Mesenchymal stem cell (in vitro differentiated cells and primary cell): ENCODE measurements at regions not wholly inside any gene's neighbourhood (a gene's known extent, or its start where the extent isn't known, plus 50 kb on each side); places are given as distances from the start of the nearest gene placed in this dataset.
A peak's percentile ranks its signal among the peaks of the same experiment; 100 is the strongest.

Source experiments
- DNase-seq: peaks from one replicate; pipeline ENCODE4 v3.0.0-alpha.2; 2013
- H2AFZ ChIP-seq: one replicate; pipeline ENCODE4 v1.6.1; 2013; ENCODE audit warnings: low read depth, mild to moderate bottlenecking, control low read depth, inconsistent platforms, low read length, moderate library complexity
- H2AK5ac ChIP-seq: 2 replicates; pipeline ENCODE4 v1.6.1; 2013; ENCODE audit warnings: low read length, moderate library complexity, mild to moderate bottlenecking, inconsistent platforms; ENCODE audit not compliant: severe bottlenecking
- H2BK120ac ChIP-seq: one replicate; pipeline ENCODE4 v1.6.1; 2013; ENCODE audit warnings: low read depth, mild to moderate bottlenecking, inconsistent platforms, low read length, moderate library complexity
- H2BK12ac ChIP-seq, 2 experiments: one replicate each; pipeline ENCODE4 v1.6.1; 2013; ENCODE audit warnings: inconsistent platforms in 2 of 2, low read length in 2 of 2, mild to moderate bottlenecking in 2 of 2, moderate library complexity in 2 of 2, control low read depth in 1 of 2
- H2BK15ac ChIP-seq: one replicate; pipeline ENCODE4 v1.6.1; 2013; ENCODE audit warnings: mild to moderate bottlenecking, low read depth, inconsistent platforms; ENCODE audit not compliant: poor library complexity, severe bottlenecking
- H2BK5ac ChIP-seq: 2 replicates; pipeline ENCODE4 v1.6.1; 2013; ENCODE audit warnings: low read depth, mild to moderate bottlenecking, low read length, control low read depth, inconsistent platforms; ENCODE audit not compliant: poor library complexity, severe bottlenecking
- H3K14ac ChIP-seq, 2 experiments: one replicate each; pipeline ENCODE4 v1.6.1; 2013; ENCODE audit warnings: inconsistent platforms in 2 of 2, low read length in 2 of 2, control low read depth in 1 of 2, mild to moderate bottlenecking in 1 of 2, moderate library complexity in 1 of 2
- H3K18ac ChIP-seq, 2 experiments: one replicate each; pipeline ENCODE4 v1.6.1; 2013; ENCODE audit warnings: inconsistent platforms in 2 of 2, low read length in 2 of 2, control low read depth in 1 of 2, low read depth in 1 of 2, mild to moderate bottlenecking in 1 of 2
- H3K23ac ChIP-seq, 2 experiments: one replicate each; pipeline ENCODE4 v1.6.1; 2013; ENCODE audit warnings: inconsistent platforms in 2 of 2, low read length in 2 of 2, mild to moderate bottlenecking in 2 of 2, moderate library complexity in 2 of 2, control low read depth in 1 of 2
- H3K27ac ChIP-seq: 2 replicates; pipeline ENCODE4 v1.5.1; 2013; ENCODE audit warnings: mild to moderate bottlenecking, moderate library complexity, low read length, control low read depth, inconsistent platforms; ENCODE audit not compliant: poor library complexity, severe bottlenecking
- H3K27me3 ChIP-seq, 2 experiments: 2 replicates each; pipeline versions ENCODE4 v1.6.1 to v1.7.0; 2013; ENCODE audit warnings: low read length in 2 of 2, mild to moderate bottlenecking in 2 of 2, moderate library complexity in 2 of 2, control low read depth in 1 of 2, inconsistent platforms in 1 of 2; ENCODE audit not compliant: control insufficient read depth in 1 of 2, insufficient read depth in 1 of 2
- H3K36me3 ChIP-seq, 2 experiments: 2 replicates each; pipeline versions ENCODE4 v1.6.1 to v1.7.0; 2013; ENCODE audit warnings: low read length in 2 of 2, control low read depth in 1 of 2, inconsistent platforms in 1 of 2, low read depth in 1 of 2, mild to moderate bottlenecking in 1 of 2; ENCODE audit not compliant: insufficient read depth in 2 of 2, control insufficient read depth in 1 of 2
- H3K4ac ChIP-seq, 2 experiments: one replicate each; pipeline ENCODE4 v1.6.1; 2013; ENCODE audit warnings: inconsistent platforms in 2 of 2, low read length in 2 of 2, mild to moderate bottlenecking in 2 of 2, moderate library complexity in 2 of 2, control low read depth in 1 of 2, low read depth in 1 of 2
- H3K4me1 ChIP-seq: 2 replicates; pipeline ENCODE4 v1.6.1; 2013; ENCODE audit warnings: low read depth, low read length, control low read depth; ENCODE audit not compliant: control insufficient read depth, insufficient read depth
- H3K4me2 ChIP-seq: 2 replicates; pipeline ENCODE4 v1.6.1; 2013; ENCODE audit warnings: low read length, mild to moderate bottlenecking, inconsistent platforms; ENCODE audit not compliant: poor library complexity, severe bottlenecking
- H3K4me3 ChIP-seq, 2 experiments: 2 replicates each; pipeline versions ENCODE4 v1.5.1 to v1.7.0; 2013; ENCODE audit warnings: low read length in 2 of 2, mild to moderate bottlenecking in 2 of 2, control low read depth in 1 of 2, low read depth in 1 of 2; ENCODE audit not compliant: insufficient read depth in 1 of 2
- H3K79me1 ChIP-seq: replicated peaks from 2 replicates; pipeline ENCODE4 v1.6.1; 2013; ENCODE audit warnings: mild to moderate bottlenecking, control low read depth, low read length, inconsistent platforms; ENCODE audit not compliant: poor library complexity, severe bottlenecking
- H3K9ac ChIP-seq: 2 replicates; pipeline ENCODE4 v1.7.0; 2013; ENCODE audit warnings: mild to moderate bottlenecking, low read length, moderate library complexity
- H3K9me3 ChIP-seq: 2 replicates; pipeline ENCODE4 v1.7.0; 2013; ENCODE audit warnings: mild to moderate bottlenecking, low read length; ENCODE audit not compliant: control insufficient read depth
- H4K8ac ChIP-seq: one replicate; pipeline ENCODE4 v1.6.1; 2013; ENCODE audit warnings: inconsistent platforms, mild to moderate bottlenecking, low read length, moderate library complexity
- H4K91ac ChIP-seq: one replicate; pipeline ENCODE4 v1.6.1; 2013; ENCODE audit warnings: mild to moderate bottlenecking, low read length, inconsistent platforms
- WGBS: methylation state at CpG from one replicate; pipeline ENCODE4 v1.1.7; 2013; ENCODE audit warnings: mixed read lengths; 5-methylcytosine and 5-hydroxymethylcytosine counted together

GRCh38 chr6:40755749-40756452 lies 168.7 kb upstream of the LRFN2 start:
- H3K9ac ChIP-seq = no peak overlapping the region
- no peak overlapping the region for H4K8ac ChIP-seq
- H3K9me3 ChIP-seq = no peaks in the 10 kb centered on the region
- no peak overlapping the region for H3K14ac ChIP-seq
- no peak overlapping the region for H2AK5ac ChIP-seq
- no peak overlapping the region for H3K23ac ChIP-seq
- H4K91ac ChIP-seq = no peak overlapping the region
- peak; percentile 72 for DNase-seq
- H3K79me1 ChIP-seq = no peaks in the 10 kb centered on the region
- no peaks in the 10 kb centered on the region for H3K36me3 ChIP-seq
- no peaks in the 10 kb centered on the region for H3K4me1 ChIP-seq
- peak overlapping the region in 1 of 2 experiments; percentile 3 for H2BK12ac ChIP-seq
- H2BK15ac ChIP-seq = no peak overlapping the region
- H2BK5ac ChIP-seq = no peak overlapping the region
- peaks cover 59 to 60% of the 10 kb centered on the region in 2 experiments for H3K27me3 ChIP-seq
- 32% methylated on average over 5 of the region's 8 CpGs for WGBS
- no peak overlapping the region for H2AFZ ChIP-seq
- no peak overlapping the region for H2BK120ac ChIP-seq
- no peak overlapping the region for H3K18ac ChIP-seq
- no peak overlapping the region for H3K4me2 ChIP-seq
- H3K27ac ChIP-seq = no peak overlapping the region
- H3K4me3 ChIP-seq = no peak overlapping the region
- H3K4ac ChIP-seq = no peak overlapping the region

DNA sequence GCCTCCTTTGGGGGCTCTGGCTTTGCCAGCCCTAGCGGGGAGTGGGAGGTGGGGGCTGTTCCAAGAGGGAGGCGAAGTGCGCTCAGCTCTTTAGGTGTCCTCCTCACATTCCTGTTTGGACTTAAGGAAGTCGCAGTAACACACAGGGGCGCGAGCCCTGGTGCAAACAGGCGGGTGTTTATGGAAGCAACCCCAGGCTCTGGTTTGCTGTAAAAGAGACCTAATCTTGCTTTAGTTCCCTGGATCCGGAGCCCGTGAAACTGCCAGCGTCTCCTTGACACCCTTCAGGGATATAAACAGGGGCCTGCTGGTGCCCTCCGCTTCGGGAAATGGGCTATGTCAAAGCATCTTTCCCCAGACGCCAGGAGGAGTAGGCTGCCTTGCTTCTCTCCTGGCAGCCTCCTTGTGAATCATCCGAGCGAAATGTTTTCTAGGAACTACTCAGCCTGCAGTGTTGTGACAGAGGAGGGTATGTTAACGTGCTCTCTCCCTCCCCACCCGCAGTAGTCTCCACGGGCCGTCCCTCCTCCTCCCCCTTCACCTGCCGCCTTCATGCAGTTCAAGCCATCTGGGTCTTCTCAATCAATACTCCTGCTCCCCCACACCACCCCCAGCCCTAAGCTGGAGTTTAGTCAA lies 168.0 kb upstream of the LRFN2 start:
- Histone ChIP-seq H3K14ac (no peak overlapping the region), H3K9ac (no peak overlapping the region), H3K9me3 (no peaks in the 10 kb centered on the region), H4K8ac (no peak overlapping the region), H3K27ac (no peak overlapping the region), H4K91ac (no peak overlapping the region), H2BK15ac (no peak overlapping the region), H2AK5ac (no peak overlapping the region), H3K4me2 (no peak overlapping the region), H2BK120ac (no peak overlapping the region), H2BK5ac (no peak overlapping the region), H3K4me3 (no peak overlapping the region), H3K36me3 (no peaks in the 10 kb centered on the region), H3K4ac (no peak overlapping the region), H3K4me1 (no peaks in the 10 kb centered on the region), H2BK12ac (peak overlapping the region in 1 of 2 experiments; percentile 3), H2AFZ (no peak overlapping the region), H3K23ac (no peak overlapping the region), H3K79me1 (no peaks in the 10 kb centered on the region), H3K27me3 (peaks cover 55 to 67% of the 10 kb centered on the region in 2 experiments), H3K18ac (no peak overlapping the region)
- DNase-seq = peak; percentile 77
- 43% methylated on average over 13 of the region's 20 CpGs for WGBS

DNA sequence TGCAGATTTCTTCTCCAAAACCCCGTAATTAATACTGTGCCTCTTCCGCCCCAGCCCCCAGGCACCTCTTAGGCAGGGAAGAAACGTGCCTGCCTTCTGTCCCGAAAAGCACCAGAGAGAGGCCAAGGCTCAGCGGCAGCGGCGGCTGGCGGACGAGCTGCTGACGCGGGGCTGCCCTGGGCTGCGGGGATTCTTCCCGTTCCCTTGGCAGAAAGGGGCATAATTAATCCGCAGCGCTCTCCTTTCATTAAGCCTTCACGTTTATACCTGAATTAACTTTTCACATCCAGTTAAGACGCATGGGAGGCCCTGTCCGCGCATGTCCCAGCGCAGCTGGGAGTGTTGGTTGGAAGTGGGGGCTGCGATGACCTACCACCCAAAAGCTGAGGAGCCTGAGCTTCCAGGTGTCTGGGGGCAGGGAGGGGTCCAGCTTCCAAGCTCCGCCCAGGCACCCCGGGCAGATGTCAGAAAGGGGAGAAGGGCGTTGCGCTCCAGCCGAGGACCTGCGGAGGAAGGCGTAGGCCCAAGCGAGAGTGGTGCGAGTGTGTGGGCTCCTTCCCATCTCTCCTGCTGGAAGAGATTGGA lies 167.4 kb upstream of the LRFN2 start:
- Histone ChIP-seq H3K23ac (no peak overlapping the region), H3K79me1 (no peaks in the 10 kb centered on the region), H3K36me3 (no peaks in the 10 kb centered on the region), H3K4me3 (no peak overlapping the region), H2BK120ac (no peak overlapping the region), H3K4me2 (no peak overlapping the region), H3K14ac (peak overlapping the region in 1 of 2 experiments; percentile 22), H2BK5ac (no peak overlapping the region), H3K4me1 (no peaks in the 10 kb centered on the region), H2AFZ (no peak overlapping the region), H4K8ac (no peak overlapping the region), H3K9me3 (no peaks in the 10 kb centered on the region), H3K9ac (no peak overlapping the region), H2BK15ac (no peak overlapping the region), H2BK12ac (no peak overlapping the region), H2AK5ac (no peak overlapping the region), H3K27me3 (peaks cover 55 to 71% of the 10 kb centered on the region in 2 experiments), H4K91ac (no peak overlapping the region), H3K18ac (no peak overlapping the region), H3K4ac (no peak overlapping the region), H3K27ac (no peak overlapping the region)
- no peak for DNase-seq
- WGBS = 74% methylated on average over 25 of the region's 30 CpGs

DNA sequence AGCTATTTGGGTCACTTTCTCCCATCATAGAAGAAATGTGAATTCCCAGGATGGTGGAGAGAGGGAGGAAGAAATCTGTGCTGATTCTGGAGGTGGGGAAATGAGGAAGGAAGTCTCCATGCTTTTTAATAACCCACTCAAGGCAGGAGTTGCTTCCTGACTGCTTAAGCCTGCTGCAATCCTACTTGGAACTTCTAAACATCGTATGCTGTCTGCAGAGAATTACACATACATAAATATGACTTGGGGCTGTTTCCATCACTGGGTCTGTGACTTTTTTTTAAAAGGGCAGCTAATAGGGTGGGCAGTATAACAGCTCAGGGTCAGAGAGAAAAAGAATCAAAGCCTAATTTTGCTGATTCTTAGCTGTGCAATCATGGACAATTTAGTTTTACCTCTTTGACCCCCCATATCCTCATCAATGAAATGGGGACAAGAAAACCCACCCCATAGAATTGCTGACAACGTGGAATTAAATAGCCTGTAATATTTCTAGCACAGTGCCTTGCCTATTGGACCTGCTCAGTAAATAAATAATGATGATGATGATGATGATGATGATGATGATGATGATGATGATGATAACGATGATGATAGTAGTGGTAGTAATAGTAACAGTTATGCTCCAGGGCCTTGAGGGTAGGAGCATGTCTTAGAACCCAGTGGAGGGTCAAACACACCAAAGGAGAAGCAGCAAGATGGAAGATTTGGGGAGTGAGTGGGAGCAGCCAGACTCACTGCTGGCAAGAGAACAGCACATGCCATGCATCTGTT lies 166.7 kb upstream of the LRFN2 start:
- no peak overlapping the region for H3K9ac ChIP-seq
- no peak overlapping the region for H3K27ac ChIP-seq
- H3K4me2 ChIP-seq = no peak overlapping the region
- H3K27me3 ChIP-seq = peaks cover 55 to 69% of the 10 kb centered on the region in 2 experiments
- H2BK5ac ChIP-seq = no peak overlapping the region
- no peaks in the 10 kb centered on the region for H3K36me3 ChIP-seq
- WGBS = 92% methylated on average over 2 of the region's 3 CpGs
- H3K4ac ChIP-seq = no peak overlapping the region
- no peaks in the 10 kb centered on the region for H3K79me1 ChIP-seq
- no peak overlapping the region for H2BK120ac ChIP-seq
- H2BK15ac ChIP-seq = no peak overlapping the region
- DNase-seq = no peak
- no peak overlapping the region for H4K91ac ChIP-seq
- no peak overlapping the region for H2BK12ac ChIP-seq
- no peak overlapping the region for H3K23ac ChIP-seq
- H3K18ac ChIP-seq = no peak overlapping the region
- no peak overlapping the region for H2AFZ ChIP-seq
- no peak overlapping the region for H3K14ac ChIP-seq
- no peaks in the 10 kb centered on the region for H3K4me1 ChIP-seq
- H3K9me3 ChIP-seq = no peaks in the 10 kb centered on the region
- no peak overlapping the region for H3K4me3 ChIP-seq
- H2AK5ac ChIP-seq = no peak overlapping the region
- H4K8ac ChIP-seq = no peak overlapping the region
